GM19468 (cell line): ENCODE measurements at regions not wholly inside any gene's neighbourhood (a gene's known extent, or its start where the extent isn't known, plus 50 kb on each side); places are given as distances from the start of the nearest gene placed in this dataset.
"Not testable (repeated sequence)": the region's sequence is repeated elsewhere in the genome, so short reads cannot be mapped to it uniquely, and the experiment has no call there.

Experiments used
- ATAC-seq: cut with Tn5 transposase; IDR thresholded peaks from one replicate; pipeline ENCODE4 v1.9.1; 2021; ENCODE audit warnings: mild to moderate bottlenecking, moderate library complexity, moderate number of reproducible peaks; ENCODE audit not compliant: unreplicated experiment; ENCODE audit errors: extremely low read depth

GRCh38 chr14:101284711-101285110 lies 276.6 kb upstream of the DIO3 start:
- no peak for ATAC-seq

- ATAC-seq = no peak
Measured at GRCh38 chr14:101286271-101287018, 274.9 kb upstream of the DIO3 start.

GRCh38 chr14:101288436-101289229 lies 272.7 kb upstream of the DIO3 start:
- no peak for ATAC-seq

GRCh38 chr14:101289230-101289690 lies 272.0 kb upstream of the DIO3 start:
- no peak for ATAC-seq

GRCh38 chr14:101289911-101290310 lies 271.4 kb upstream of the DIO3 start:
- no peak for ATAC-seq

- ATAC-seq = no peak
Measured at GRCh38 chr14:101290611-101291010, 270.7 kb upstream of the DIO3 start.

GRCh38 chr14:101291390-101291789 lies 269.9 kb upstream of the DIO3 start:
- no peak for ATAC-seq

GRCh38 chr14:101292448-101292847 lies 268.8 kb upstream of the DIO3 start:
- no peak for ATAC-seq

GRCh38 chr14:101293605-101294004 lies 267.7 kb upstream of the DIO3 start:
- ATAC-seq = no peak

GRCh38 chr14:101294136-101294535 lies 267.2 kb upstream of the DIO3 start:
- ATAC-seq = no peak

GRCh38 chr14:101299781-101300180 lies 261.5 kb upstream of the DIO3 start:
- ATAC-seq = not testable (repeated sequence)

- no peak for ATAC-seq
Measured at GRCh38 chr14:101301011-101301410, 260.3 kb upstream of the DIO3 start.

GRCh38 chr14:101307162-101307561 lies 254.1 kb upstream of the DIO3 start:
- not testable (repeated sequence) for ATAC-seq

- not testable (repeated sequence) for ATAC-seq
Measured at GRCh38 chr14:101311186-101311585, 250.1 kb upstream of the DIO3 start.

- ATAC-seq = no peak
Measured at GRCh38 chr14:101313268-101313667, 248.0 kb upstream of the DIO3 start.

GRCh38 chr14:101315802-101316296 lies 245.4 kb upstream of the DIO3 start:
- ATAC-seq = no peak

GRCh38 chr14:101318271-101318670 lies 243.0 kb upstream of the DIO3 start:
- no peak for ATAC-seq

- ATAC-seq = no peak
Measured at GRCh38 chr14:101320396-101320795, 240.9 kb upstream of the DIO3 start.

GRCh38 chr14:101322223-101322622 lies 239.1 kb upstream of the DIO3 start:
- ATAC-seq = no peak

- ATAC-seq = no peak
Measured at GRCh38 chr14:101323111-101323510, 238.2 kb upstream of the DIO3 start.

GRCh38 chr14:101323614-101324235 lies 237.6 kb upstream of the DIO3 start:
- ATAC-seq = not testable (repeated sequence)
